Endodermal cell (in vitro differentiated cells): ENCODE measurements at regions not wholly inside any gene's neighbourhood (a gene's known extent, or its start where the extent isn't known, plus 50 kb on each side); places are given as distances from the start of the nearest gene placed in this dataset.
A peak's percentile ranks its signal among the peaks of the same experiment; 100 is the strongest.

Experiments
- DNase-seq: peaks from one replicate; pipeline ENCODE4 v3.0.0-alpha.2; 2017
- H3K27ac ChIP-seq: 2 replicates; pipeline ENCODE4 v1.5.1; 2013; ENCODE audit warnings: mild to moderate bottlenecking, low read depth, low read length, moderate library complexity
- H3K27me3 ChIP-seq: 2 replicates; pipeline ENCODE4 v1.6.1; 2013; ENCODE audit warnings: mild to moderate bottlenecking, low read length, moderate library complexity; ENCODE audit not compliant: insufficient read depth, control insufficient read depth, poor library complexity, severe bottlenecking
- H3K36me3 ChIP-seq: 2 replicates; pipeline ENCODE4 v1.7.0; 2013; ENCODE audit warnings: mild to moderate bottlenecking, low read length, moderate library complexity; ENCODE audit not compliant: control insufficient read depth, insufficient read depth
- H3K4me1 ChIP-seq: one replicate; pipeline ENCODE4 v1.7.0; 2013; ENCODE audit warnings: low read length; ENCODE audit not compliant: control insufficient read depth, insufficient read depth
- H3K4me3 ChIP-seq: 2 replicates; pipeline ENCODE4 v1.5.1; 2013; ENCODE audit warnings: mild to moderate bottlenecking, low read length, moderate library complexity
- H3K9ac ChIP-seq: 2 replicates; pipeline ENCODE4 v1.6.1; 2013; ENCODE audit warnings: mild to moderate bottlenecking, low read length, moderate library complexity; ENCODE audit not compliant: poor library complexity, severe bottlenecking; ENCODE audit errors: extremely low read depth
- H3K9me3 ChIP-seq: 2 replicates; pipeline ENCODE4 v1.6.1; 2013; ENCODE audit warnings: mild to moderate bottlenecking, low read length, moderate library complexity; ENCODE audit not compliant: control insufficient read depth
- H3K27ac Mint-ChIP-seq: 2 replicates; pipeline ENCODE4 v1.8.0; 2020; ENCODE audit warnings: mixed read lengths
- H3K27me3 Mint-ChIP-seq: 2 replicates; pipeline ENCODE4 v1.8.0; 2021; ENCODE audit warnings: mild to moderate bottlenecking, mixed read lengths; ENCODE audit not compliant: insufficient read depth
- H3K36me3 Mint-ChIP-seq: 2 replicates; pipeline ENCODE4 v1.8.0; 2020; ENCODE audit warnings: low read depth, mixed read lengths
- H3K4me1 Mint-ChIP-seq: 2 replicates; pipeline ENCODE4 v1.8.0; 2020; ENCODE audit warnings: mixed read lengths
- H3K4me3 Mint-ChIP-seq: 2 replicates; pipeline ENCODE4 v1.8.0; 2020; ENCODE audit warnings: mild to moderate bottlenecking, moderate library complexity, mixed read lengths
- H3K9me3 Mint-ChIP-seq: 2 replicates; pipeline ENCODE4 v1.8.0; 2020; ENCODE audit warnings: mild to moderate bottlenecking, mixed read lengths
- CTCF ChIP-seq: fragments of 200-600 bp; sonication (generic); conservative IDR thresholded peaks from 2 replicates; pipeline ENCODE4 v1.5.0; 2021; ENCODE audit warnings: antibody characterized with exemption, mild to moderate bottlenecking
- WGBS, 2 experiments: methylation state at CpG; one replicate each; pipeline versions ENCODE4 v1.1.5 to v1.1.7; 2013; ENCODE audit warnings: missing lambda C conversion rate in 2 of 2, mixed read lengths in 1 of 2; ENCODE audit not compliant: insufficient coverage in 1 of 2, insufficient read length in 1 of 2; 5-methylcytosine and 5-hydroxymethylcytosine counted together

- no peaks in the 10 kb centered on the region for H3K27me3 Mint-ChIP-seq
- H3K9ac ChIP-seq, result no peak overlapping the region
- H3K36me3 ChIP-seq, result no peaks in the 10 kb centered on the region
- TF ChIP-seq CTCF, result no peak
- no peaks in the 10 kb centered on the region for H3K4me1 Mint-ChIP-seq
- no peak overlapping the region for H3K4me3 Mint-ChIP-seq
- no peaks in the 10 kb centered on the region for H3K36me3 Mint-ChIP-seq
- H3K9me3 Mint-ChIP-seq, result no peaks in the 10 kb centered on the region
- no peak overlapping the region for H3K27ac Mint-ChIP-seq
- no peaks in the 10 kb centered on the region for H3K27me3 ChIP-seq
- no peak overlapping the region for H3K27ac ChIP-seq
- no peaks in the 10 kb centered on the region for H3K4me1 ChIP-seq
- 86 to 100% methylated on average over 1 of the region's 1 CpG for WGBS, 2 experiments
- H3K9me3 ChIP-seq, result no peaks in the 10 kb centered on the region
- H3K4me3 ChIP-seq, result no peak overlapping the region
- no peak for DNase-seq
These were observed 173.0 kb upstream of the STK17B start for GRCh38 chr2:196344397-196344796.

GRCh38 chr2:196353717-196354116, 182.3 kb upstream of the STK17B start:
- Histone ChIP-seq H3K9me3 (peaks cover 9% of the 10 kb centered on the region), H3K9ac (no peak overlapping the region), H3K27ac (no peak overlapping the region), H3K4me3 (no peak overlapping the region), H3K36me3 (no peaks in the 10 kb centered on the region), H3K4me1 (no peaks in the 10 kb centered on the region), H3K27me3 (no peaks in the 10 kb centered on the region)
- DNase-seq, result no peak
- H3K9me3 Mint-ChIP-seq, result no peaks in the 10 kb centered on the region
- H3K4me3 Mint-ChIP-seq, result no peak overlapping the region
- no peaks in the 10 kb centered on the region for H3K36me3 Mint-ChIP-seq
- TF ChIP-seq CTCF, result no peak
- WGBS, 2 experiments, result 93% methylated on average over 1 of the region's 1 CpG; no CpG with 5 or more reads in 1 of the 2 experiments
- no peaks in the 10 kb centered on the region for H3K27me3 Mint-ChIP-seq
- H3K4me1 Mint-ChIP-seq, result no peaks in the 10 kb centered on the region
- no peak overlapping the region for H3K27ac Mint-ChIP-seq

- Histone ChIP-seq H3K9me3 (peaks cover 9% of the 10 kb centered on the region), H3K36me3 (no peaks in the 10 kb centered on the region), H3K4me3 (no peak overlapping the region), H3K27me3 (no peaks in the 10 kb centered on the region), H3K4me1 (no peaks in the 10 kb centered on the region), H3K27ac (no peak overlapping the region), H3K9ac (no peak overlapping the region)
- no peak overlapping the region for H3K4me3 Mint-ChIP-seq
- peak; percentile 49 for DNase-seq
- no peak overlapping the region for H3K27ac Mint-ChIP-seq
- no peaks in the 10 kb centered on the region for H3K9me3 Mint-ChIP-seq
- WGBS, 2 experiments, result 80 to 88% methylated on average over 1 to 4 of the region's 4 CpGs
- no peak for TF ChIP-seq CTCF
- H3K4me1 Mint-ChIP-seq, result no peaks in the 10 kb centered on the region
- no peaks in the 10 kb centered on the region for H3K36me3 Mint-ChIP-seq
- no peaks in the 10 kb centered on the region for H3K27me3 Mint-ChIP-seq
These were observed 182.8 kb upstream of the STK17B start for GRCh38 chr2:196354186-196354585.
